ENCODE measurements at regions not wholly inside any gene's neighbourhood (a gene's known extent, or its start where the extent isn't known, plus 50 kb on each side); places are given as distances from the start of the nearest gene placed in this dataset.

DNA sequence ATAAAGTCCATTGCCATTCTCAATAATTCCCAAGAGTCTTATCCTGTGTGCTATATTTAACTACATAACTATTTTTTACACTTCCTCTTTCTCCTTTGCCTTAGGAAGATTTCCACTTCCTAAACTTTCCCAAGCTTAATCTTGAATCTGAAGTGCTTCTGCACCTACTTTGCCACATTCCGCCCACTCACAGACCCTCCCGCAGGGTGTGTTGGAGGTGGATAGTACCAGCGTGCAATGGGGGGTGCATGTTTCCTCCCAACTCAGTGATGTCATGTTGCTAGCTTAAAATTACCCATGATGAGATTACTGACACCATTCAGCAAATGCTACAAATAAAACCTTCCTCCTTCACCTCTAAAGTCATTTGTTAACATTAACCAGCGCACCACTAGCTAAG is 460.2 kb downstream of the NR2F1-AS1 start:
- no peak overlapping the region for H3K27ac ChIP-seq
- no peak for TF ChIP-seq CTCF (IDR thresholded peaks at IDR 0.05)
- H3K9me3 ChIP-seq: no peaks in the 10 kb centered on the region
- no peak for DNase-seq
- H3K36me3 ChIP-seq: no peaks in the 10 kb centered on the region
- intact Hi-C loops (cut with DNase I): no loop called here
- H3K4me3 ChIP-seq: no peak overlapping the region
- H3K4me1 ChIP-seq: no peaks in the 10 kb centered on the region
- no peaks in the 10 kb centered on the region for H3K27me3 ChIP-seq (ENCODE audit: low read depth)
- ATAC-seq: no peak

- no peak overlapping the region for H3K27ac ChIP-seq
- H3K9me3 ChIP-seq: no peaks in the 10 kb centered on the region
- TF ChIP-seq CTCF (IDR thresholded peaks at IDR 0.05): no peak
- DNase-seq: no peak
- H3K4me1 ChIP-seq: no peaks in the 10 kb centered on the region
- H3K4me3 ChIP-seq: no peak overlapping the region
- no peak for ATAC-seq
- H3K27me3 ChIP-seq (ENCODE audit: low read depth): no peaks in the 10 kb centered on the region
- no peaks in the 10 kb centered on the region for H3K36me3 ChIP-seq
- intact Hi-C loops (cut with DNase I): no loop called here
Measured at GRCh38 chr5:93120051-93120450, 461.0 kb downstream of the NR2F1-AS1 start.

DNA sequence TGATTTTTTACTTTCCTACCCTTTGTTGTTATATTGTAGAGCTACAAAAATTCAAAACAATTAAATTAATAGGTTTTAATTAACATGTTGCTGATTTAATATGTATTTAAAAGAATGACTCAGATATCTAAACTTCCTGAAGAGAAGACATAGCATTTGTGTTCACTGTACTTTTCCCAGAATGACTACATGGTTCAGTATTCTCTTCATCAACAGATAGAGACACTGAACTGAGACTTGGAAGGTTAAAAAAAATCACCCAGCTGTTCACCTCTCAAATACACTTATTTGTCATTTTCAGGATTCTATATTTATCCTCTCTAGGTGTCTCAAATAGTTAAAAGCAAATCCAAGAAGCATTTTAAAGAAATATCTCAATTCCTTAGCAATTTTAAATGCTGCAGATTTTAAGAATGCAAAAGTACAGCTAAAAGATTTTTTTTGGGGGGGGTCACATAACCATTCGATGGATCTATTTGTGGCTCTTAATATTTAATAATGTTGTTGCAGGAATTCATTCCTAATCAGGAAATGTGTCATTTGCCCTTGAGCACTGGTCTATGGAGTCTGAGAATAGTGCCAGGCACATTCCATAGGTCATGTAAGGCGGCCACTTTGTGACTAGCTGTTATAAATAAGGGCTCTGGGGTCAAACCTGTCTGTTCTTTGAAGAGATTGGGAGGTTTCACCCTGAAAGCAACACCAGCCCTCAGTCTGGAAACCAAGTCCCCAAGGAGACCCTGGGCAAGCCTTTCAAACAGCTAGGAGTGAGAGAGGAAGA is 463.1 kb downstream of the NR2F1-AS1 start:
- ATAC-seq: no peak
- Histone ChIP-seq H3K4me1 (no peaks in the 10 kb centered on the region), H3K27me3 (ENCODE audit: low read depth) (no peaks in the 10 kb centered on the region), H3K9me3 (no peaks in the 10 kb centered on the region), H3K4me3 (no peak overlapping the region), H3K27ac (no peak overlapping the region), H3K36me3 (no peaks in the 10 kb centered on the region)
- no peak for DNase-seq
- intact Hi-C loops (cut with DNase I): no loop called here
- TF ChIP-seq CTCF (IDR thresholded peaks at IDR 0.05): no peak

GRCh38 chr5:93107805-93108520 is 473.1 kb downstream of the NR2F1-AS1 start:
- ATAC-seq: no peak

DNA sequence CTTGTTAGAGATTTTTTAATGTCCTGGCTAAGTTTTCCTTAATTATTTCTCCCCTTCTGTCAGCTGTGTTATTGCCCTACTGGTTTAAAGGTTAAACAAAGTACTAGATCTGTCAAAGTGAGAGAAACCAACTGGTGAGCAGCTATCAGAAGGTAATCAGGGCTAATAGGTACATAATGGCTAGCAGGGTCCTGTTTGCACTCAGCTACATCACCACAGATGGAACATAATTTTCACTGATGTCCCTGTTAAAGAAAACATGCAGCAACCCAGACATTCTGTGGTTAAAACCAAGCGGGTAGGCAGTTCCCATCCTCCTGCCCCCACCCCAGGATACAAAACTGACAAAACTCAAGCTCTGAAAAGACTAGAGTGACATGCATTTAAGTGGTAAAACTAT is 473.9 kb downstream of the NR2F1-AS1 start:
- H3K27ac ChIP-seq: no peak overlapping the region
- H3K36me3 ChIP-seq: no peaks in the 10 kb centered on the region
- intact Hi-C loops (cut with DNase I): no loop called here
- H3K4me3 ChIP-seq: no peak overlapping the region
- no peaks in the 10 kb centered on the region for H3K4me1 ChIP-seq
- DNase-seq: no peak
- no peaks in the 10 kb centered on the region for H3K27me3 ChIP-seq (ENCODE audit: low read depth)
- no peak for ATAC-seq
- TF ChIP-seq CTCF (IDR thresholded peaks at IDR 0.05): no peak
- no peaks in the 10 kb centered on the region for H3K9me3 ChIP-seq

More at GRCh38 chr5:93107805-93108520, 473.1 kb downstream of the NR2F1-AS1 start:
- Histone ChIP-seq H3K36me3 (no peaks in the 10 kb centered on the region), H3K4me1 (no peaks in the 10 kb centered on the region), H3K4me3 (no peak overlapping the region), H3K27me3 (ENCODE audit: low read depth) (no peaks in the 10 kb centered on the region), H3K9me3 (no peaks in the 10 kb centered on the region), H3K27ac (no peak overlapping the region)
- intact Hi-C loops (cut with DNase I): no loop called here
- DNase-seq: no peak
- TF ChIP-seq CTCF (IDR thresholded peaks at IDR 0.05): no peak

Data from lower lobe of right lung (tissue), 2 donors.